GM12878 (cell line): ENCODE measurements at regions not wholly inside any gene's neighbourhood (a gene's known extent, or its start where the extent isn't known, plus 50 kb on each side); places are given as distances from the start of the nearest gene placed in this dataset.

ENCODE experiments used
- ATAC-seq: fragments of 200-7000 bp; cut with Tn5 transposase; 3 replicates; pipeline ENCODE4 v1.9.1; 2020; ENCODE audit warnings: mild to moderate bottlenecking, moderate library complexity
- BruUV-seq: library from RNA; stranded (reverse); fragments of 400-500 nt; replicated peaks from 2 replicates; lab custom pipeline; 2021; lab: Mats Ljungman, UMichigan
- CTCF ChIA-PET: fragments of 300-600 bp; sonication (Branson Sonifier 250); formaldehyde crosslinking; extraction: SDS; loops from one replicate; lab custom pipeline; 2021; ENCODE audit warnings: inconsistent platforms; lab: Yijun Ruan, JAX
- POLR2A ChIA-PET: fragments of 350-600 bp; formaldehyde crosslinking; extraction: SDS; loops from one replicate; lab custom pipeline; 2021; ENCODE audit warnings: inconsistent platforms; lab: Charles Lee
- RAD21 ChIA-PET: fragments of 300-600 bp; sonication (Branson Sonifier 250); formaldehyde crosslinking; loops from one replicate; lab custom pipeline; 2023; ENCODE audit warnings: antibody characterized with exemption; ENCODE audit not compliant: unreplicated experiment; lab: Charles Lee
- SMC1A ChIA-PET: fragments of 300-600 bp; sonication (Branson Sonifier 250); formaldehyde crosslinking; loops from one replicate; lab custom pipeline; 2023; ENCODE audit not compliant: unreplicated experiment, uncharacterized antibody; lab: Charles Lee
- DNase-seq: peaks from one replicate; pipeline ENCODE4 v3.0.0-alpha.2; 2011; ENCODE audit warnings: low read depth, low spot score
- FAIRE-seq: peaks from 3 replicates; lab custom pipeline; 2011; peaks lifted over from hg19 to GRCh38; lab: Jason Lieb, UNC
- H2AFZ ChIP-seq: 2 replicates; pipeline ENCODE4 v1.6.0; 2011; ENCODE audit warnings: low read depth, low read length, control low read depth; ENCODE audit not compliant: control insufficient read depth
- H3K27ac ChIP-seq: 2 replicates; pipeline ENCODE4 v1.5.1; 2011; ENCODE audit warnings: control low read depth; ENCODE audit not compliant: control insufficient read depth, insufficient read depth
- H3K27me3 ChIP-seq, 2 experiments: replicated peaks in 1 of 2; 2 replicates each; pipeline versions ENCODE4 v1.6.0 to v1.6.1; 2011; ENCODE audit warnings: low read length in 1 of 2; ENCODE audit not compliant: control insufficient read depth in 2 of 2, insufficient read depth in 2 of 2
- H3K36me3 ChIP-seq, 2 experiments: 2 replicates each; pipeline ENCODE4 v1.5.1; 2011; ENCODE audit warnings: low read length in 1 of 2; ENCODE audit not compliant: control insufficient read depth in 2 of 2, insufficient read depth in 2 of 2
- H3K4me1 ChIP-seq: 2 replicates; pipeline ENCODE4 v1.6.1; 2011; ENCODE audit warnings: mild to moderate bottlenecking, low read length, moderate library complexity, mixed read lengths; ENCODE audit not compliant: control insufficient read depth, insufficient read depth
- H3K4me2 ChIP-seq: 2 replicates; pipeline ENCODE4 v1.6.0; 2011; ENCODE audit warnings: control low read depth; ENCODE audit not compliant: control insufficient read depth, insufficient read depth
- H3K4me3 ChIP-seq: fragments of 200-600 bp; sonication (generic); 2 replicates; pipeline ENCODE4 v1.5.1; 2016
- H3K79me2 ChIP-seq: 2 replicates; pipeline ENCODE4 v1.6.0; 2011; ENCODE audit warnings: low read length; ENCODE audit not compliant: control insufficient read depth, insufficient read depth
- H3K9ac ChIP-seq: 2 replicates; pipeline ENCODE4 v1.8.0; 2011; ENCODE audit warnings: low read length, control low read depth, mixed read lengths; ENCODE audit not compliant: control insufficient read depth, insufficient read depth
- H3K9me3 ChIP-seq: replicated peaks from 3 replicates; pipeline ENCODE4 v1.5.1; 2011; ENCODE audit warnings: mild to moderate bottlenecking, low read length; ENCODE audit not compliant: control insufficient read depth, insufficient read depth
- H4K20me1 ChIP-seq: 2 replicates; pipeline ENCODE4 v1.6.0; 2011; ENCODE audit not compliant: control insufficient read depth, insufficient read depth
- CBFB ChIP-seq: IDR thresholded peaks from 2 replicates; pipeline ENCODE4 v1.6.1; 2016; ENCODE audit warnings: antibody characterized with exemption, low read depth
- MYC ChIP-seq: IDR thresholded peaks from 2 replicates; pipeline ENCODE4 v1.6.1; 2011; ENCODE audit warnings: mild to moderate bottlenecking, low read length, moderate library complexity, inconsistent platforms; ENCODE audit not compliant: insufficient read depth, insufficient replicate concordance, insufficient read length, severe bottlenecking
- NR2C2 ChIP-seq: IDR thresholded peaks from 2 replicates; pipeline ENCODE4 v1.6.1; 2011; ENCODE audit warnings: borderline replicate concordance, low read depth; ENCODE audit not compliant: control insufficient read depth, insufficient read length
- POLR2AphosphoS2 ChIP-seq: IDR thresholded peaks from 2 replicates; pipeline ENCODE4 v1.6.1; 2011; ENCODE audit warnings: low read depth, mild to moderate bottlenecking, low read length, improper control_type of control experiment, moderate library complexity
- WGBS: methylation state at CpG from one replicate; pipeline ENCODE4 v1.1.6; 2016; ENCODE audit warnings: low lambda C conversion rate; ENCODE audit not compliant: insufficient replicate concordance, insufficient coverage; ENCODE audit errors: missing lambda C conversion rate; 5-methylcytosine and 5-hydroxymethylcytosine counted together
- in situ Hi-C: fragments of 300-500 bp; cut with MboI; formaldehyde crosslinking; loops from 9 replicates; pipeline ENCODE4 v1.14.3; 2018; ENCODE audit warnings: mixed read lengths
- intact Hi-C: fragments of 100-400 bp; cut with micrococcal nuclease; formaldehyde crosslinking; loops from one replicate; pipeline ENCODE4 v1.14.2; 2022; ENCODE audit not compliant: unreplicated experiment
- TF ChIP-seq, protein P1 (sequence below): IDR thresholded peaks from 2 replicates; pipeline ENCODE4 v1.6.1; 2011; ENCODE audit warnings: borderline replicate concordance, low read depth, mild to moderate bottlenecking, moderate library complexity, low read length; ENCODE audit not compliant: insufficient read depth, poor library complexity, severe bottlenecking
- TF ChIP-seq, protein P2 (sequence below), 3 experiments: IDR thresholded peaks in 2 of 3; conservative IDR thresholded peaks in 1 of 3; 2 replicates each; pipeline ENCODE4 v1.5.1; 2011; ENCODE audit warnings: low read depth in 3 of 3, low read length in 3 of 3, mild to moderate bottlenecking in 3 of 3, control low read depth in 2 of 3, moderate library complexity in 2 of 3, inconsistent platforms in 1 of 3, mixed read lengths in 1 of 3; ENCODE audit not compliant: control insufficient read depth in 2 of 3, insufficient read depth in 1 of 3; ENCODE audit errors: extremely low read depth in 1 of 3
- TF ChIP-seq, protein P3 (sequence below): IDR thresholded peaks from 2 replicates; pipeline ENCODE4 v1.6.1; 2012; ENCODE audit warnings: low read depth, low read length, improper control_type of control experiment

GRCh38 chr12:25833657-25834056 lies 124.8 kb upstream of the RASSF8 start:
- ChIA-PET CTCF (interaction anchor here (0.6 kb wide), 1 partner anchor 507 kb away, joined by 3 read pairs; no protein-coding TSS in a partner anchor), RAD21 (no interaction called here), POLR2A (no interaction called here), SMC1A (no interaction called here)
- no peak overlapping the region for H3K9ac ChIP-seq
- H3K36me3 ChIP-seq, result no peaks in the 10 kb centered on the region
- H3K9me3 ChIP-seq, result no peaks in the 10 kb centered on the region
- H3K4me3 ChIP-seq, result no peak overlapping the region
- intact Hi-C loops (no loop called here), in situ Hi-C loops (no loop called here)
- 46% methylated on average over 2 of the region's 2 CpGs for WGBS
- FAIRE-seq (no peak), DNase-seq (no peak), ATAC-seq (no peak)
- no peaks in the 10 kb centered on the region for H3K4me1 ChIP-seq
- H3K79me2 ChIP-seq, result no peaks in the 10 kb centered on the region
- H3K27me3 ChIP-seq, result no peaks in the 10 kb centered on the region
- no peak overlapping the region for H3K27ac ChIP-seq
- no peak overlapping the region for H2AFZ ChIP-seq
- TF ChIP-seq POLR2AphosphoS2, result no peak
- TF ChIP-seq, protein P1, sequence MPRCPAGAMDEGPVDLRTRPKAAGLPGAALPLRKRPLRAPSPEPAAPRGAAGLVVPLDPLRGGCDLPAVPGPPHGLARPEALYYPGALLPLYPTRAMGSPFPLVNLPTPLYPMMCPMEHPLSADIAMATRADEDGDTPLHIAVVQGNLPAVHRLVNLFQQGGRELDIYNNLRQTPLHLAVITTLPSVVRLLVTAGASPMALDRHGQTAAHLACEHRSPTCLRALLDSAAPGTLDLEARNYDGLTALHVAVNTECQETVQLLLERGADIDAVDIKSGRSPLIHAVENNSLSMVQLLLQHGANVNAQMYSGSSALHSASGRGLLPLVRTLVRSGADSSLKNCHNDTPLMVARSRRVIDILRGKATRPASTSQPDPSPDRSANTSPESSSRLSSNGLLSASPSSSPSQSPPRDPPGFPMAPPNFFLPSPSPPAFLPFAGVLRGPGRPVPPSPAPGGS, result no peak
- TF ChIP-seq, protein P2, sequence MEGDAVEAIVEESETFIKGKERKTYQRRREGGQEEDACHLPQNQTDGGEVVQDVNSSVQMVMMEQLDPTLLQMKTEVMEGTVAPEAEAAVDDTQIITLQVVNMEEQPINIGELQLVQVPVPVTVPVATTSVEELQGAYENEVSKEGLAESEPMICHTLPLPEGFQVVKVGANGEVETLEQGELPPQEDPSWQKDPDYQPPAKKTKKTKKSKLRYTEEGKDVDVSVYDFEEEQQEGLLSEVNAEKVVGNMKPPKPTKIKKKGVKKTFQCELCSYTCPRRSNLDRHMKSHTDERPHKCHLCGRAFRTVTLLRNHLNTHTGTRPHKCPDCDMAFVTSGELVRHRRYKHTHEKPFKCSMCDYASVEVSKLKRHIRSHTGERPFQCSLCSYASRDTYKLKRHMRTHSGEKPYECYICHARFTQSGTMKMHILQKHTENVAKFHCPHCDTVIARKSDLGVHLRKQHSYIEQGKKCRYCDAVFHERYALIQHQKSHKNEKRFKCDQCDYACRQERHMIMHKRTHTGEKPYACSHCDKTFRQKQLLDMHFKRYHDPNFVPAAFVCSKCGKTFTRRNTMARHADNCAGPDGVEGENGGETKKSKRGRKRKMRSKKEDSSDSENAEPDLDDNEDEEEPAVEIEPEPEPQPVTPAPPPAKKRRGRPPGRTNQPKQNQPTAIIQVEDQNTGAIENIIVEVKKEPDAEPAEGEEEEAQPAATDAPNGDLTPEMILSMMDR (IDR thresholded peaks at IDR 0.05 in 2 of 3, conservative IDR thresholded peaks at IDR 0.05 in 1 of 3; ENCODE audit: control insufficient read depth in 2 of 3, extremely low read depth in 1 of 3, insufficient read depth in 1 of 3, low read depth in 3 of 3, low read length in 3 of 3), result no peak
- no peak for TF ChIP-seq NR2C2
- no peak for TF ChIP-seq MYC
- TF ChIP-seq CBFB, result no peak
- TF ChIP-seq, protein P3, sequence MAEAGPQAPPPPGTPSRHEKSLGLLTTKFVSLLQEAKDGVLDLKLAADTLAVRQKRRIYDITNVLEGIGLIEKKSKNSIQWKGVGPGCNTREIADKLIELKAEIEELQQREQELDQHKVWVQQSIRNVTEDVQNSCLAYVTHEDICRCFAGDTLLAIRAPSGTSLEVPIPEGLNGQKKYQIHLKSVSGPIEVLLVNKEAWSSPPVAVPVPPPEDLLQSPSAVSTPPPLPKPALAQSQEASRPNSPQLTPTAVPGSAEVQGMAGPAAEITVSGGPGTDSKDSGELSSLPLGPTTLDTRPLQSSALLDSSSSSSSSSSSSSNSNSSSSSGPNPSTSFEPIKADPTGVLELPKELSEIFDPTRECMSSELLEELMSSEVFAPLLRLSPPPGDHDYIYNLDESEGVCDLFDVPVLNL, result no peak
- no peak overlapping the region for H3K4me2 ChIP-seq
- no peaks in the 10 kb centered on the region for H4K20me1 ChIP-seq
- BruUV-seq, result no TSS peak
